PFSK-1 (cell line): ENCODE measurements at regions not wholly inside any gene's neighbourhood (a gene's known extent, or its start where the extent isn't known, plus 50 kb on each side); places are given as distances from the start of the nearest gene placed in this dataset.

Source experiments
- FOXP2 ChIP-seq: optimal IDR thresholded peaks from 2 replicates; pipeline ENCODE3; 2011; ENCODE audit warnings: borderline replicate concordance, control low read depth, inconsistent platforms; ENCODE audit not compliant: insufficient read depth; ENCODE audit errors: extremely low read length, extremely low read depth
- POLR2AphosphoS5 ChIP-seq: IDR thresholded peaks from 2 replicates; pipeline ENCODE4 v1.6.1; 2012; ENCODE audit warnings: low read depth, mild to moderate bottlenecking, control low read depth, low read length, moderate library complexity
- REST ChIP-seq, 2 experiments: IDR thresholded peaks; 2 replicates each; pipeline versions ENCODE4 v1.6.1 to v1.8.0; 2011 to 2012; ENCODE audit warnings: low read depth in 2 of 2, low read length in 2 of 2, control low read depth in 1 of 2, inconsistent platforms in 1 of 2, mild to moderate bottlenecking in 1 of 2, moderate library complexity in 1 of 2; ENCODE audit not compliant: insufficient read depth in 1 of 2
- SIN3A ChIP-seq: IDR thresholded peaks from 2 replicates; pipeline ENCODE4 v1.6.1; 2012; ENCODE audit warnings: mild to moderate bottlenecking, low read length, moderate library complexity, borderline replicate concordance; ENCODE audit not compliant: insufficient read depth
- TAF1 ChIP-seq: IDR thresholded peaks from 2 replicates; pipeline ENCODE4 v1.6.1; 2012; ENCODE audit warnings: low read length, control low read depth, borderline replicate concordance; ENCODE audit not compliant: insufficient read depth

GRCh38 chr12:125451408-125451807, 386.2 kb downstream of the AACS start:
- TF ChIP-seq TAF1 (no peak), REST (IDR thresholded peaks at IDR 0.05; ENCODE audit: insufficient read depth in 1 of 2, low read depth in 2 of 2, low read length in 2 of 2) (no peak), SIN3A (no peak), POLR2AphosphoS5 (no peak), FOXP2 (no peak)
